OCI-LY3 (cell line): ENCODE measurements at regions not wholly inside any gene's neighbourhood (a gene's known extent, or its start where the extent isn't known, plus 50 kb on each side); places are given as distances from the start of the nearest gene placed in this dataset.

Source experiments
- CTCF ChIP-seq: fragments of 200-600, 300-600 bp; sonication (generic); IDR thresholded peaks from 2 replicates; pipeline ENCODE4 v1.5.1; 2014; ENCODE audit warnings: antibody characterized with exemption, low read length, low read depth
- EZH2phosphoT487 ChIP-seq: fragments of 200-600 bp; shearing (Covaris generic); IDR thresholded peaks from 2 replicates; pipeline ENCODE4 v1.6.1; 2018; ENCODE audit warnings: antibody characterized with exemption, mixed run types, low read depth

GRCh38 chr17:20702692-20703091 is 123.2 kb downstream of the CDRT15L2 start:
- TF ChIP-seq CTCF: no peak
- no peak for TF ChIP-seq EZH2phosphoT487
